ENCODE measurements at regions not wholly inside any gene's neighbourhood (a gene's known extent, or its start where the extent isn't known, plus 50 kb on each side); places are given as distances from the start of the nearest gene placed in this dataset.
"Not testable (repeated sequence)": the region's sequence is repeated elsewhere in the genome, so short reads cannot be mapped to it uniquely, and the experiment has no call there.

DNA sequence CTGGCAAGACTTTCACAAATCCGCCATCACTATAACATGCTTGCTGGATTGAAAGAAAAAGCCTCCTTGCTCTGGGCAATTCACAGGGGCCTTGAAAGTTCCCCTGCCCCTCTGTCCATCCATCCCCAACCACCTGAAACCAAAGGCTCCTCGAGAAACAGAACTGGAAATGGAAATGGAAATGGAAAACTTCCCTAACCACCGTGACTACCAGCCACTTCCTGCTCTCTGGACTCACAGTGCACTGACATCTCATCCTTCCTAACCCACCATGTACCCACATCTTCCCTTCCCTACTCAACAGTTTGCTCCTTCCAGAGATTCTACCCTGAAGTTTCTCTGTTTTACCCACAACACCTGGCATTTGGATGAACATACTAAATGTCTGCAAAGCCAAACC lies 603.6 kb upstream of the DIPK2B start:
- peaks cover 67% of the 10 kb centered on the region for H3K4me1 Mint-ChIP-seq (ENCODE audit: unreplicated experiment)
- H3K9me3 Mint-ChIP-seq (ENCODE audit: unreplicated experiment) = peaks cover 8% of the 10 kb centered on the region
- DNase-seq (ENCODE audit: extremely low spot score, unreplicated experiment) = no peak
- H3K36me3 Mint-ChIP-seq (ENCODE audit: unreplicated experiment) = no peaks in the 10 kb centered on the region
- H3K27me3 Mint-ChIP-seq (ENCODE audit: unreplicated experiment) = no peaks in the 10 kb centered on the region
- TF ChIP-seq, protein P1, sequence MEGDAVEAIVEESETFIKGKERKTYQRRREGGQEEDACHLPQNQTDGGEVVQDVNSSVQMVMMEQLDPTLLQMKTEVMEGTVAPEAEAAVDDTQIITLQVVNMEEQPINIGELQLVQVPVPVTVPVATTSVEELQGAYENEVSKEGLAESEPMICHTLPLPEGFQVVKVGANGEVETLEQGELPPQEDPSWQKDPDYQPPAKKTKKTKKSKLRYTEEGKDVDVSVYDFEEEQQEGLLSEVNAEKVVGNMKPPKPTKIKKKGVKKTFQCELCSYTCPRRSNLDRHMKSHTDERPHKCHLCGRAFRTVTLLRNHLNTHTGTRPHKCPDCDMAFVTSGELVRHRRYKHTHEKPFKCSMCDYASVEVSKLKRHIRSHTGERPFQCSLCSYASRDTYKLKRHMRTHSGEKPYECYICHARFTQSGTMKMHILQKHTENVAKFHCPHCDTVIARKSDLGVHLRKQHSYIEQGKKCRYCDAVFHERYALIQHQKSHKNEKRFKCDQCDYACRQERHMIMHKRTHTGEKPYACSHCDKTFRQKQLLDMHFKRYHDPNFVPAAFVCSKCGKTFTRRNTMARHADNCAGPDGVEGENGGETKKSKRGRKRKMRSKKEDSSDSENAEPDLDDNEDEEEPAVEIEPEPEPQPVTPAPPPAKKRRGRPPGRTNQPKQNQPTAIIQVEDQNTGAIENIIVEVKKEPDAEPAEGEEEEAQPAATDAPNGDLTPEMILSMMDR (IDR thresholded peaks at IDR 0.05) = no peak
- H3K27ac Mint-ChIP-seq (ENCODE audit: unreplicated experiment) = peak overlapping the region; percentile 86
- H3K4me3 Mint-ChIP-seq (ENCODE audit: unreplicated experiment) = no peak overlapping the region

DNA sequence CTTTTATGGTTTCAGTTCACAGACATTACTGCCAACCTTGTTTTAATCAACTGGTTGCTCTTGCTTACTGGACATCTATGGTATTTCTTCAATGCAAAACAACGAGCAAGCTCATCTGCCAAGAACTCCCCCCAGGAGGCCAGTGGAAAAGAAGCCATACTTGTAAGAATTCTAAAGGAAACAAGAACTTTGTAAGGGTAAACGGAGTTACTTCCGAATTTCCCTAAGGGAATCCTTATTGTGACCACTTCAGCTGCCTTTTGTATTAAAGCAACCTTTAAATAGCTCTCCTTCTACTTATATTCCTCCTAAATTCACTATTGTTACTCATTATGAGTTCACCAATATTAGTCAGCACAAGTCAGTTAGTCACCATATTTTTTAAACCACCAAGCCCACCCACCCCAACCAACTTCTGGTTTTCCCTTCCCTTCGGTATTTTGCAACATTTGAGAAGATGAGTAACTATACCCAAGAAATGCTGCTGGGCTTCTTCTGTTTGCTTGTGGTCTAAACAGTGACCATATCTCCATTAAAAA lies 602.8 kb upstream of the DIPK2B start:
- TF ChIP-seq, protein P1 (IDR thresholded peaks at IDR 0.05) = no peak
- H3K9me3 Mint-ChIP-seq (ENCODE audit: unreplicated experiment) = peaks cover 8% of the 10 kb centered on the region
- no peaks in the 10 kb centered on the region for H3K36me3 Mint-ChIP-seq (ENCODE audit: unreplicated experiment)
- peak overlapping the region; percentile 24 for H3K4me3 Mint-ChIP-seq (ENCODE audit: unreplicated experiment)
- no peak for DNase-seq (ENCODE audit: extremely low spot score, unreplicated experiment)
- H3K27ac Mint-ChIP-seq (ENCODE audit: unreplicated experiment) = peak overlapping the region; percentile 86
- H3K27me3 Mint-ChIP-seq (ENCODE audit: unreplicated experiment) = no peaks in the 10 kb centered on the region
- H3K4me1 Mint-ChIP-seq (ENCODE audit: unreplicated experiment) = peaks cover 67% of the 10 kb centered on the region

DNA sequence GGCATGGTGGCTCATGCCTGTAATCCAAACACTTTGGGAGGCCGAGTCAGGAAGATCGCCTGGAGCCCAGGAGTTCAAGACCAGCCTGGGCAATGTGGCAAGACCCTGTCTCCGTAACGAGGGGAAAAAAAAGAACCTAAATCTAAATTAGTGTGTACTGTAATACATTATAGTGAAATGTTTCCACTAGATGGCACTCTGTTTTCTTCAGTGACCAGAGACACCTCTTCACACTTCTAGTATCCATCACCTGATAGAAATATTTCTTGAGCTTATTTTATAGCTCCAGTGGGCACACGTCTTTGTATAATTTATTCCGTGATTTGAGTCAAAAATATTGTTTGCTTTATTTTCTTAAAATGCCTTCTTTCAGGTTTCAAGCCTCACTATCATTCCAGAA lies 600.9 kb upstream of the DIPK2B start:
- Mint-ChIP-seq H3K9me3 (ENCODE audit: unreplicated experiment) (peaks cover 8% of the 10 kb centered on the region), H3K27ac (ENCODE audit: unreplicated experiment) (peak overlapping the region; percentile 65), H3K4me3 (ENCODE audit: unreplicated experiment) (no peak overlapping the region), H3K4me1 (ENCODE audit: unreplicated experiment) (peaks cover 58% of the 10 kb centered on the region), H3K27me3 (ENCODE audit: unreplicated experiment) (no peaks in the 10 kb centered on the region), H3K36me3 (ENCODE audit: unreplicated experiment) (no peaks in the 10 kb centered on the region)
- no peak for DNase-seq (ENCODE audit: extremely low spot score, unreplicated experiment)
- TF ChIP-seq, protein P1 (IDR thresholded peaks at IDR 0.05) = peak; percentile 54

DNA sequence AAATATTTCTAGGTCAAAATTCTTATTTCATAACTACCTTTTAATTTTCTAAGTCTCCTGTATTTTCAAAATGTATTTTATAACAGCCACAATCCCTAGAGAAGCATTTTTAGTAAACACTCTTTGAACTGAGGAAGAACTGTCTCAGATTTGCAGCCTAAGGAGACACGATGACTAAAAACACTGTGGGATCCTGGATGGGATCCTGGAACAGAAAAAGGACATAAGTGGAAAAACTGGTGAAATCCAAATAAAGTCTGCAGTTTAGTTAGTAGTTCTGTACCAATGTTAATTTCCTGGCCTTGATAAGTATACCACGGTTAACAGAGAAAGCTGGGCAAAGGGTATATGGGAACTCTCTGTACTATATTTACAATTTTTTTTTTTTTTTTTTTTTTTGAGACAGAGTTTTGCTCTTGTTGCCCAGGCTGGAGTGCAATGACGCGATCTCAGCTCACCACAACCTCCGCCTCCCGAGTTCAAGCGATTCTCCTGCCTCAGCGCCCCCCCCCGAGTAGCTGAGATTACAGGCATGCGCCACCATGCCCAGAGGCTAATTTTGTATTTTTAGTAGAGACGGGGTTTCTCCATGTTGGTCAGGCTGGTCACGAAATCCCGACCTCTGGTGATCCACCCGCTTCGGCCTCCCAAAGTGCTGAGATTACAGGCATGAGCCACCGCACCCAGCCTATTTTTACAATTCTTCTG lies 600.2 kb upstream of the DIPK2B start:
- H3K9me3 Mint-ChIP-seq (ENCODE audit: unreplicated experiment); H3K36me3 Mint-ChIP-seq (ENCODE audit: unreplicated experiment); DNase-seq (ENCODE audit: extremely low spot score, unreplicated experiment); H3K27me3 Mint-ChIP-seq (ENCODE audit: unreplicated experiment); H3K4me3 Mint-ChIP-seq (ENCODE audit: unreplicated experiment): not testable (repeated sequence)
- Mint-ChIP-seq H3K27ac (ENCODE audit: unreplicated experiment) (peak overlapping the region; percentile 65), H3K4me1 (ENCODE audit: unreplicated experiment) (peaks cover 52% of the 10 kb centered on the region)

DNA sequence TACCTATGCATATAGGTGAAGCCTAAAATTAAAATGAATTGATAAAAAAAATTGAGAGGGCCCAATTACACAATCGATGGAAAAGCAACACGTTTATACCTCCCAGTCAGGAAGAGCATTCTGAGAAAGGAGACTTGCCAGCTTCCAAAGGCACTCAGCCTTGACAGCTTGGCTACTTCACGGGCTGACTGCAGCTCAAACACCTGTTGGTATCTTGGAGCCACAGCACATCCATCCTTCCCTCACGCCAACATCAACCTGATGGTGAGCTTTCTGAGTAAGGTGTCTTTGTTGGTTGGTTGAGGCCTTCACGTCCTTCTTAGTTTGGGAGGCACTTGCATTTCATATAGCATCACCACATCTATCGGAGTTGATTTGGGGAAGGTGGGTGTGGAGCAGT lies 598.9 kb upstream of the DIPK2B start:
- no peak for DNase-seq (ENCODE audit: extremely low spot score, unreplicated experiment)
- no peak overlapping the region for H3K4me3 Mint-ChIP-seq (ENCODE audit: unreplicated experiment)
- peaks cover 5% of the 10 kb centered on the region for H3K9me3 Mint-ChIP-seq (ENCODE audit: unreplicated experiment)
- TF ChIP-seq, protein P1 (IDR thresholded peaks at IDR 0.05) = no peak
- H3K27me3 Mint-ChIP-seq (ENCODE audit: unreplicated experiment) = no peaks in the 10 kb centered on the region
- peak overlapping the region; percentile 49 for H3K27ac Mint-ChIP-seq (ENCODE audit: unreplicated experiment)
- peaks cover 50% of the 10 kb centered on the region for H3K4me1 Mint-ChIP-seq (ENCODE audit: unreplicated experiment)
- H3K36me3 Mint-ChIP-seq (ENCODE audit: unreplicated experiment) = no peaks in the 10 kb centered on the region
